ENCODE measurements at regions not wholly inside any gene's neighbourhood (a gene's known extent, or its start where the extent isn't known, plus 50 kb on each side); places are given as distances from the start of the nearest gene placed in this dataset.
"Not testable (repeated sequence)": the region's sequence is repeated elsewhere in the genome, so short reads cannot be mapped to it uniquely, and the experiment has no call there.

DNA sequence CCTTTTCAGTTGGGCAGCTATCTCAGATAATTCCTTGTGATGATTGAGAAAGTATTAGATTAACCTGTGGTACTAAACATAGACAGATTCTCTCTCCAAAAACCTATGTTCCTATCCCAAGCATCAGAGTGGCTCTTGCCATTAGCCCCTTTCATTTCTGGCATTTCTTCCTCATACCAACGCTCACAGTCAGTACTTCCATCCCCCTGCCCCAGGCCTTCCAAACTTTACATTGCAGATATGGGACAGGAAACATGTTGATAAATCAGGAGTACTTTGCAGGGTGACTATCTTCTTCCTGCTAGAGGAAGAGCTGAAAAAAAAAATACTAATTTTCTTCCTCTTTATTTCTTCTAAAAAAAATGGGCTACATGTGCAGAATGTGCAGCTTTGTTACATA lies 442.6 kb upstream of the RGMB start:
- ATAC-seq (replicated peaks in 1 of 4): no peak
- POLR2A ChIA-PET: no interaction called here
- Histone ChIP-seq H3K27ac (ENCODE audit: low read length) (no peak overlapping the region), H3K4me3 (ENCODE audit: control insufficient read depth in 1 of 2, extremely low read depth in 1 of 2, low read length in 1 of 2) (no peak overlapping the region), H3K4me1 (ENCODE audit: control insufficient read depth in 1 of 2, extremely low read depth in 1 of 2, insufficient read depth in 2 of 2, low read length in 2 of 2) (no peaks in the 10 kb centered on the region), H3K36me3 (ENCODE audit: control insufficient read depth in 2 of 2, extremely low read depth in 1 of 2, insufficient read depth in 1 of 2, low read length in 1 of 2) (no peaks in the 10 kb centered on the region), H3K27me3 (replicated peaks in 1 of 2; ENCODE audit: control insufficient read depth in 2 of 2, extremely low read depth in 1 of 2, insufficient read depth in 2 of 2, low read length in 1 of 2) (no peaks in the 10 kb centered on the region), H3K9me3 (no peaks in the 10 kb centered on the region)
- CTCF ChIA-PET: no interaction called here
- Mint-ChIP-seq H3K9me3 (no peaks in the 10 kb centered on the region), H3K27ac (no peak overlapping the region), H3K4me1 (no peaks in the 10 kb centered on the region), H3K27me3 (no peaks in the 10 kb centered on the region), H3K36me3 (no peaks in the 10 kb centered on the region), H3K4me3 (no peak overlapping the region)
- WGBS (ENCODE audit: insufficient coverage): no CpG with 5 or more reads among the region's 1 CpG
- no peak for DNase-seq

DNA sequence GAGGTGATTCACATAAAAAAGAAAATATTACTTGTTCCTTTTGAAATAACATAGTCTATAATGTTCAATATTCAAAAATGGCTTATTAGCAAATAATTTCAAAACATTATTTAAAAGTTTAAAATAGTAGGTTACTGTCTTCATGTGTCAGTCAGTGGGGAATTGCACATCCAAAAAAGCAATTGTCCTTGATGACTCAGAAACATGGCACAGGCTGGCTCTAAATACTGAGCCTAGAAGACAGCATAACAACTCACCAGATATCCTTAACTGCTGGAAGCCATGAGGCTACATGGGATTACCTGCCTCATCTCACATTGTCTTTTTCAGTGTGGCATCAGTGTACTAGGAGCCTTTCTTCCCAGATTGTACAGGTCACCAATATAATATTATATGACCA lies 439.5 kb upstream of the RGMB start:
- POLR2A ChIA-PET: no interaction called here
- Mint-ChIP-seq H3K4me1 (no peaks in the 10 kb centered on the region), H3K4me3 (no peak overlapping the region), H3K36me3 (no peaks in the 10 kb centered on the region), H3K27me3 (no peaks in the 10 kb centered on the region), H3K9me3 (no peaks in the 10 kb centered on the region), H3K27ac (no peak overlapping the region)
- no peaks in the 10 kb centered on the region for H3K27me3 ChIP-seq (replicated peaks in 1 of 2; ENCODE audit: control insufficient read depth in 2 of 2, extremely low read depth in 1 of 2, insufficient read depth in 2 of 2, low read length in 1 of 2)
- H3K27ac ChIP-seq (ENCODE audit: low read length): no peak overlapping the region
- H3K4me1 ChIP-seq (ENCODE audit: control insufficient read depth in 1 of 2, extremely low read depth in 1 of 2, insufficient read depth in 2 of 2, low read length in 2 of 2): no peaks in the 10 kb centered on the region
- H3K9me3 ChIP-seq: no peaks in the 10 kb centered on the region
- H3K36me3 ChIP-seq (ENCODE audit: control insufficient read depth in 2 of 2, extremely low read depth in 1 of 2, insufficient read depth in 1 of 2, low read length in 1 of 2): no peaks in the 10 kb centered on the region
- no peak for DNase-seq
- H3K4me3 ChIP-seq (ENCODE audit: control insufficient read depth in 1 of 2, extremely low read depth in 1 of 2, low read length in 1 of 2): no peak overlapping the region
- no peak for ATAC-seq (replicated peaks in 1 of 4)
- CTCF ChIA-PET: no interaction called here

DNA sequence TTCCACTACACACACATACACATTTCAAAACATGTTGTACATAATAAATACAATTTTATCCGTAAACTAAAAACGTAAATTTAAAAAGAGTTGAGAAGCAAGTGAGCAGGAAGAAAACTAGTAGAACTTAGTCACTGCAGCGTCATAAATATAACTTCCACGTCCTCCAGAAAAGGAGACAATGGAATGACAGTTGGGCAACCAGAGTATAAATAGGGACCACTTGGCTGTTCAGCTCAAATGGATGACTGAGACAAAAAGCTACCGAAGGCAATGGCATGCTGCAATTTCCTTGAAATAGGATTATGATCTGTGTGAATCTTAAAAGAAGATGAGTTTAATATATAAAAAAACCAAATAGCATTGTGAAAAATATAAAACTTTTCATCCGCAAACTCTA lies 438.5 kb upstream of the RGMB start:
- H3K27ac Mint-ChIP-seq: no peak overlapping the region
- no peak for ATAC-seq (replicated peaks in 1 of 4)
- no peaks in the 10 kb centered on the region for H3K36me3 Mint-ChIP-seq
- Histone ChIP-seq H3K4me3 (ENCODE audit: control insufficient read depth in 1 of 2, extremely low read depth in 1 of 2, low read length in 1 of 2) (no peak overlapping the region), H3K27me3 (replicated peaks in 1 of 2; ENCODE audit: control insufficient read depth in 2 of 2, extremely low read depth in 1 of 2, insufficient read depth in 2 of 2, low read length in 1 of 2) (no peaks in the 10 kb centered on the region), H3K36me3 (ENCODE audit: control insufficient read depth in 2 of 2, extremely low read depth in 1 of 2, insufficient read depth in 1 of 2, low read length in 1 of 2) (no peaks in the 10 kb centered on the region), H3K27ac (ENCODE audit: low read length) (no peak overlapping the region), H3K4me1 (ENCODE audit: control insufficient read depth in 1 of 2, extremely low read depth in 1 of 2, insufficient read depth in 2 of 2, low read length in 2 of 2) (no peaks in the 10 kb centered on the region), H3K9me3 (no peaks in the 10 kb centered on the region)
- H3K27me3 Mint-ChIP-seq: no peaks in the 10 kb centered on the region
- WGBS (ENCODE audit: insufficient coverage): 93% methylated on average over 2 of the region's 6 CpGs
- no peaks in the 10 kb centered on the region for H3K9me3 Mint-ChIP-seq
- no peak for DNase-seq
- H3K4me3 Mint-ChIP-seq: no peak overlapping the region
- H3K4me1 Mint-ChIP-seq: no peaks in the 10 kb centered on the region
- ChIA-PET POLR2A (interaction anchor here in 1 of 2 donors (0.7 kb wide), 1 partner anchor 103 kb away, joined by 3 read pairs; no protein-coding TSS in a partner anchor), CTCF (interaction anchor here (0.7 to 0.8 kb wide), 2 partner anchors 52 to 1037 kb away, joined by 3 read pairs; no protein-coding TSS in a partner anchor)

DNA sequence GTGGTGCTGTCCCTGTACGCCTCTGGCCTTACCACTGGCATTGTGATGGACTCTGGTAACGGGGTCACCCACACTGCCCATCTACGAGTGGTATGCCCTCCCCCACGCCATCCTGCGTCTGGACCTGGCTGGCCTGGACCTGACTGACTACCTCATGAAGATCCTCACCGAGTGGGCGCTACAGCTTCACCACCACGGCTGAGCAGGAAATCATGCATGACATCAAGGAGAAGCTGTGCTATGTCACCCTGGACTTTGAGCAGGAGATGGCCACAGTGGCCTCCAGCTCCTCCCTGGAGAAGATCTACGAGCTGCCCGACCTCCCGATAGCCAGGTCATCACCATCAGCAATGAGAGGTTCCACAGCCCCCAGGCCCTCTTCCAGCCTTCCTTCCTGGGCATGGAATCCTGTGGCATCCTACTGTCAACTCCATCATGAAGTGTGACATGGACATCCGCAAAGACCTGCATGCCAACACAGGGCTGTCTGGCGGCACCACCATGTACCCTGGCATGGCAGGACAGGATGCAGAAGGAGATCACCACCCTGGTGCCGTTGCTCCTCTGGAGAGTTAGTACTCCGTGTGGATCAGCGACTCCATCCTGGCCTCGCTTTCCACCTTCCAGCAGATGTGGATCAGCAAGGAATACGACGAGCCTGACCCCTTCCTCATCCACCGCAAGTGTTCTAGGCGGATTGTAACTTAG lies 434.2 kb upstream of the RGMB start:
- ChIA-PET POLR2A (no interaction called here), CTCF (no interaction called here)
- H3K36me3 ChIP-seq (ENCODE audit: control insufficient read depth in 2 of 2, extremely low read depth in 1 of 2, insufficient read depth in 1 of 2, low read length in 1 of 2): no peaks in the 10 kb centered on the region
- no peak overlapping the region for H3K27ac ChIP-seq (ENCODE audit: low read length)
- H3K4me3 ChIP-seq (ENCODE audit: control insufficient read depth in 1 of 2, extremely low read depth in 1 of 2, low read length in 1 of 2): no peak overlapping the region
- Mint-ChIP-seq H3K27ac (no peak overlapping the region), H3K4me3 (no peak overlapping the region), H3K9me3 (peaks cover 0 to 3% (median 0%) of the 10 kb centered on the region in 3 donors), H3K4me1 (no peaks in the 10 kb centered on the region), H3K27me3 (no peaks in the 10 kb centered on the region), H3K36me3 (no peaks in the 10 kb centered on the region)
- H3K27me3 ChIP-seq (replicated peaks in 1 of 2; ENCODE audit: control insufficient read depth in 2 of 2, extremely low read depth in 1 of 2, insufficient read depth in 2 of 2, low read length in 1 of 2): no peaks in the 10 kb centered on the region
- no peaks in the 10 kb centered on the region for H3K4me1 ChIP-seq (ENCODE audit: control insufficient read depth in 1 of 2, extremely low read depth in 1 of 2, insufficient read depth in 2 of 2, low read length in 2 of 2)
- DNase-seq (no peak), ATAC-seq (replicated peaks in 1 of 4) (no peak)
- WGBS (ENCODE audit: insufficient coverage): 89% methylated on average over 16 of the region's 21 CpGs
- no peaks in the 10 kb centered on the region for H3K9me3 ChIP-seq

DNA sequence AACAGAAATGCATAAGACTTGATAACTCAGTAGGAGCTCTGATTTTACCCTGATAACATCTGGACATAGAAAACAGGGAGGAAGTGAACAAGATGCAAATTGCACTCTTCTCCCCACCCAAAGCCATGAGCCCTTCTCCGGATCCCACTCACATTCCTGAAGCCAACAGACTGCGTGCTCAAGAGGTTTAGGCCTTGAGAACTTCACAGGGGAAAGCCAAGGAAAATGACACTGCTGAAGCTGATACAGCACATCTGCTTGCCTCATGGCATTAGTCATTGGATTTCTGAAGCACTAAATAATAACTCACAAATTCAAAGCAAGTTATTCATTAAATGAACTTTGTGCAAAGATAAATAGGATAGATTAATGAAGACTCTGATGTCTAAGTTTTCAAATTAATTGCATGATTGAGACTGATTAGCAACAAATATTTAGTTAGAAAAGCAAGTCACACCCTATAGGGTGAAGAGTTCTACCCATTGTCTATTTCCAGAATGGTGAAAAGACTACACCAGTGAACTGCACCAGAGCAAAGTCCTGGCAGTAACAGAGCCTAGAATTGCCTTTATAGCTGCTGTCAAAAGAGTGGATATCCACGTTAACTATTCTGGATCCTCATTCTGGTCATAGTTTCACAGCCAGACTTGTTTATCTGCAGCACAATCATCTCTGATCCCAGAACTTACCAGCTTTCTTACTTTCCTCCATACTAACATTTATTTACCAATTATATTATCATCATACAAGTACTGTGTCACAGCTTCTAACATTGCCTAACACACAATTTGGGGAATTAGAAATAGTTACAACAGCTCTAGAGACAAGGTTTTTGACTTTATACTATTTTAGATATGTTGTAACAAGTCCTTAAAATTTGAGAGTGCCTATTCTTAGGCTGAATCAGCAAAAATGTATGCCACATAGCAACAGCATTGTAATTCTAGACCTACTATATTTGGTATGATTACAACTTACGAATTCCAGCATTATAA lies 432.1 kb upstream of the RGMB start:
- Mint-ChIP-seq H3K36me3 (no peaks in the 10 kb centered on the region), H3K27ac (no peak overlapping the region), H3K9me3 (peaks cover 0 to 3% (median 0%) of the 10 kb centered on the region in 3 donors), H3K4me1 (no peaks in the 10 kb centered on the region), H3K4me3 (no peak overlapping the region), H3K27me3 (no peaks in the 10 kb centered on the region)
- ATAC-seq (replicated peaks in 1 of 4): no peak
- H3K27ac ChIP-seq (ENCODE audit: low read length): no peak overlapping the region
- no peaks in the 10 kb centered on the region for H3K4me1 ChIP-seq (ENCODE audit: control insufficient read depth in 1 of 2, extremely low read depth in 1 of 2, insufficient read depth in 2 of 2, low read length in 2 of 2)
- H3K36me3 ChIP-seq (ENCODE audit: control insufficient read depth in 2 of 2, extremely low read depth in 1 of 2, insufficient read depth in 1 of 2, low read length in 1 of 2): no peaks in the 10 kb centered on the region
- DNase-seq: no peak
- H3K27me3 ChIP-seq (replicated peaks in 1 of 2; ENCODE audit: control insufficient read depth in 2 of 2, extremely low read depth in 1 of 2, insufficient read depth in 2 of 2, low read length in 1 of 2): no peaks in the 10 kb centered on the region
- CTCF ChIA-PET: interaction anchor here in 1 of 2 donors (0.7 kb wide), 1 partner anchor 14 kb away, joined by 3 read pairs; no protein-coding TSS in a partner anchor
- POLR2A ChIA-PET: interaction anchor here (0.5 to 0.6 kb wide), 4 partner anchors 315 to 989 kb away, joined by 3 read pairs; no protein-coding TSS in a partner anchor
- H3K9me3 ChIP-seq: no peaks in the 10 kb centered on the region
- 80% methylated on average over 3 of the region's 4 CpGs for WGBS (ENCODE audit: insufficient coverage)
- H3K4me3 ChIP-seq (ENCODE audit: control insufficient read depth in 1 of 2, extremely low read depth in 1 of 2, low read length in 1 of 2): no peak overlapping the region

DNA sequence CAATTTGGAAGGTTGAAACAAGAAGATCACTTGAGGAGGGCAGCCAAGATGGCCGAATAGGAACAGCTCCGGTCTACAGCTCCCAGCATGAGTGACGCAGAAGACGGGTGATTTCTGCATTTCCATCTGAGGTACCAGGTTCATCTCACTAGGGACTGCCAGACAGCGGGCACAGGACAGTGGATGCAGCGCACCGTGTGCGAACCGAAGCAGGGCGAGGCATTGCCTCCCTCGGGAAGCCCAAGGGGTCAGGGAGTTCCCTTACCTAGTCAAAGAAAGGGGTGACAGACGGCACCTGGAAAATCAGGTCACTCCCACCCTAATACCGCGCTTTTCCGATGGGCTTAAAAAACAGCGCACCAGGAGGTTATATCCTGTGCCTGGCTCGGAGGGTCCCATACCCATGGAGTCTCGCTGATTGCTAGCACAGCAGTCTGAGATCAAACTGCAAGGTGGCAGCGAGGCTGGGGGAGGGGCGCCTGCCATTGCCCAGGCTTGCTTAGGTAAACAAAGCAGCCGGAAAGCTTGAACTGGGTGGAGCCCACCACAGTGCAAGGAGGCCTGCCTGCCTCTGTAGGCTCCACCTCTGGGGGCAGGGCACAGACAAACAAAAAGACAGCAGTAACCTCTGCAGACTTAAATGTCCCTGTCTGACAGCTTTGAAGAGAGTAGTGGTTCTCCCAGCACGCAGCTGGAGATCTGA lies 430.4 kb upstream of the RGMB start:
- H3K4me1 ChIP-seq (ENCODE audit: control insufficient read depth in 1 of 2, extremely low read depth in 1 of 2, insufficient read depth in 2 of 2, low read length in 2 of 2); H3K4me1 Mint-ChIP-seq; DNase-seq; POLR2A ChIA-PET; H3K36me3 Mint-ChIP-seq; H3K27me3 ChIP-seq (replicated peaks in 1 of 2; ENCODE audit: control insufficient read depth in 2 of 2, extremely low read depth in 1 of 2, insufficient read depth in 2 of 2, low read length in 1 of 2); ATAC-seq (replicated peaks in 1 of 4); H3K4me3 ChIP-seq (ENCODE audit: control insufficient read depth in 1 of 2, extremely low read depth in 1 of 2, low read length in 1 of 2); H3K27ac Mint-ChIP-seq; H3K9me3 Mint-ChIP-seq; H3K9me3 ChIP-seq; H3K27ac ChIP-seq (ENCODE audit: low read length); H3K27me3 Mint-ChIP-seq; H3K4me3 Mint-ChIP-seq; CTCF ChIA-PET; H3K36me3 ChIP-seq (ENCODE audit: control insufficient read depth in 2 of 2, extremely low read depth in 1 of 2, insufficient read depth in 1 of 2, low read length in 1 of 2): not testable (repeated sequence)
- WGBS (ENCODE audit: insufficient coverage): 96% methylated on average over 13 of the region's 22 CpGs
